Adipocyte (in vitro differentiated cells): ENCODE measurements at regions not wholly inside any gene's neighbourhood (a gene's known extent, or its start where the extent isn't known, plus 50 kb on each side); places are given as distances from the start of the nearest gene placed in this dataset.
"Not testable (repeated sequence)": the region's sequence is repeated elsewhere in the genome, so short reads cannot be mapped to it uniquely, and the experiment has no call there.

Experiments
- DNase-seq: peaks from one replicate; pipeline ENCODE4 v3.0.0-alpha.2; 2015; ENCODE audit warnings: low read depth
- H3K27me3 ChIP-seq: replicated peaks from 2 replicates; pipeline ENCODE4 v1.7.0; 2013; ENCODE audit warnings: mild to moderate bottlenecking, low read length, moderate library complexity; ENCODE audit not compliant: control insufficient read depth, insufficient read depth
- H3K36me3 ChIP-seq: 2 replicates; pipeline ENCODE4 v1.7.0; 2013; ENCODE audit warnings: low read length, mild to moderate bottlenecking, moderate library complexity; ENCODE audit not compliant: control insufficient read depth, insufficient read depth, severe bottlenecking
- H3K4me1 ChIP-seq: 2 replicates; pipeline ENCODE4 v1.7.0; 2013; ENCODE audit warnings: mild to moderate bottlenecking, low read length, moderate library complexity; ENCODE audit not compliant: control insufficient read depth, insufficient read depth
- H3K4me3 ChIP-seq: 2 replicates; pipeline ENCODE4 v1.7.0; 2013; ENCODE audit warnings: mild to moderate bottlenecking, low read length, moderate library complexity
- H3K9ac ChIP-seq: 2 replicates; pipeline ENCODE4 v1.7.0; 2013; ENCODE audit warnings: mild to moderate bottlenecking, low read length, moderate library complexity
- H3K9me3 ChIP-seq: 2 replicates; pipeline ENCODE4 v1.7.0; 2013; ENCODE audit warnings: mild to moderate bottlenecking, low read length, moderate library complexity; ENCODE audit not compliant: control insufficient read depth

DNA sequence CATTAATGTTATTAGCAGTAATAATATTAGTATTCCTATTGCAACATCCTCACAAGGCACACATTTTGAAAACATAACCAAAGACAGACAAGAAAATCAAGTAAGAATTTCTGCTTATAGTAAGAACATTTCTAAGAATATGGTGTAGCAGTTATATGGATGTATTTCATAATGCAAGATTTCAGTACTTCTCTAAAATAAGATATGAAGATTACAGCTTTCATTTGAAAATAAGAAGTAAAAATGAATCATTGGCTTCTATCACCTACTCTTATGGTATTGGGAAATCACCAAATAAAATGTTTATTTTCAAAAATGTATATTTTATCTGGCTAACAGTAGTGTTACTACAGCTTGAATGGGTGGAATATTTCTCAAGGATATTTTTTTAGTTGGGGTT, 103.8 kb upstream of the USP25 start:
- Histone ChIP-seq H3K4me3 (no peak overlapping the region), H3K36me3 (no peaks in the 10 kb centered on the region), H3K9ac (no peak overlapping the region), H3K4me1 (no peaks in the 10 kb centered on the region), H3K27me3 (no peaks in the 10 kb centered on the region), H3K9me3 (no peaks in the 10 kb centered on the region)
- no peak for DNase-seq

DNA sequence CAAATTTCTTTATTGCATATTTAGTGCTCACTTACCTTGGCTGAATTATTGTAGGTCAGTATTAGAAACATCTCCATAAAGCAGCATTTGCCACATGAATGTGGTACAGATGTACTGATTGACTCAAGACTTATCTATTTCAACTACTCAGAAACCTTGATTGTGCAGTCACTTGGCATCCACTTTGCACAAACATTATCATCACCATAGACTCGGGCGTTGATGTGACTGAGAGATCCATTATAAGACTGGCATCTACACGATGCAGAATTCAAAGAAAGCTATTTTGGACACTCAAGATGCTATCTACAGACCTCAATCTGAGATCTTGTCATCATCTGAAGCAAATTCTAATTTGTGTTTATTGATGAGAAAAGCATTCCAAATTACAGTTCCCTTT, 102.8 kb upstream of the USP25 start:
- no peaks in the 10 kb centered on the region for H3K36me3 ChIP-seq
- no peak overlapping the region for H3K4me3 ChIP-seq
- no peaks in the 10 kb centered on the region for H3K4me1 ChIP-seq
- no peak overlapping the region for H3K9ac ChIP-seq
- H3K27me3 ChIP-seq = no peaks in the 10 kb centered on the region
- no peaks in the 10 kb centered on the region for H3K9me3 ChIP-seq
- no peak for DNase-seq

DNA sequence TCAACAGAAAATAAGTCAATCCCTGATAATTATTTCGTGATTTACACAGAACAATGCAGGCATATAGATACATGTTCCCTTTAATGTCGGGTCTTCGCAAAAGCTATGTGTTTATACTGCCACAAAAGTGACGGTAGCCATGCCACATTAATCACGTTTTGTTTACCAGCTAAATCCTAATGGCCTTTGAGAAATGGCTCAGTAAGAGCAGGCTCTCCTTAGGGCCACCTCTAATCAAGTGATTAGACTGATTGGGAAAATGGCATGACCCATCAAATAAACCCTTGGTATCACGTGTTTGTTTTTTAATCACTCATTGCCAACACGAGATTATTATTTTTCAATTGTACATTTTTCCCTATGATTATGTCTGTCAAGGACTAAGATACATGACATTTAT, 102.0 kb upstream of the USP25 start:
- H3K9me3 ChIP-seq = no peaks in the 10 kb centered on the region
- H3K27me3 ChIP-seq = no peaks in the 10 kb centered on the region
- no peak overlapping the region for H3K4me3 ChIP-seq
- no peak overlapping the region for H3K9ac ChIP-seq
- H3K4me1 ChIP-seq = no peaks in the 10 kb centered on the region
- no peak for DNase-seq
- no peaks in the 10 kb centered on the region for H3K36me3 ChIP-seq

DNA sequence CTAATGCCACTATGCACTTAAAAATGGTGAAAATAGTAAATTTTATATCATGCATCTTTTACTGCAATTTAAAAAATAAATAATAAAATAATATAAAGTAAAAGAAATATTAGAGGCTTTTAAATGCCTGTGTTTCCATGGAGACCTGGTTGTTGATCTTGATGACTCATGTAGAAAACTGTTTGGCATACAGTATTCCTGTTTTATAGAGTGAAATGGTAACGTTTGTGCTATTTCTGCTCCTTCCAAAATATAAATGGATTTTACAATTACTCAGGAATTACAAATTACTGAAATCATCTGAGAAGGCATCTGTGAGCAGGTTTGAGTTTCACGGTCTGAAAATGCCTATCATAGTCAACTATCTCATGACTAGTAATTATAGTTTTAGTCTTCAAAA, 98.4 kb upstream of the USP25 start:
- Histone ChIP-seq H3K4me1 (no peaks in the 10 kb centered on the region), H3K4me3 (no peak overlapping the region), H3K9ac (no peak overlapping the region), H3K9me3 (no peaks in the 10 kb centered on the region), H3K27me3 (no peaks in the 10 kb centered on the region), H3K36me3 (no peaks in the 10 kb centered on the region)
- DNase-seq = peak; percentile 68

DNA sequence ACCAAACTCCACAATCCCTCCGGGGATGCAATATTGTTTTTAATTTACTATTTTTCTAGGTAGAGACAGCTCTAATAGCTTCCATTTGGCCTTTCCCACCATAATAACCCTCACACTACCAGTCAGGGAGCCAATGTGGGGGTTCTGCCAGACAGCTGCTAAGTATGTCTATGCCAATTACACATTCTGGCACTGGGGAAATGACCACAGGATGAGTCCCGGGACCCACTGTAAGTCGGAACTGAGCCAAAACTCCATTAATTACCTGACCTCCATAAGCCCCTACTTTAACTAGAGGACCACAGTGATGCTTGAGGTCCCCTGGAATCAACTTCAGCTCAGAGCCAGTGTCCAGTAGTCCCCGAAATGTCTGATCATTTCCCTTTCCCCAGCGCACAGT, 95.2 kb upstream of the USP25 start:
- DNase-seq, H3K9me3 ChIP-seq, H3K36me3 ChIP-seq, H3K4me3 ChIP-seq, H3K4me1 ChIP-seq, H3K9ac ChIP-seq, H3K27me3 ChIP-seq: not testable (repeated sequence)

DNA sequence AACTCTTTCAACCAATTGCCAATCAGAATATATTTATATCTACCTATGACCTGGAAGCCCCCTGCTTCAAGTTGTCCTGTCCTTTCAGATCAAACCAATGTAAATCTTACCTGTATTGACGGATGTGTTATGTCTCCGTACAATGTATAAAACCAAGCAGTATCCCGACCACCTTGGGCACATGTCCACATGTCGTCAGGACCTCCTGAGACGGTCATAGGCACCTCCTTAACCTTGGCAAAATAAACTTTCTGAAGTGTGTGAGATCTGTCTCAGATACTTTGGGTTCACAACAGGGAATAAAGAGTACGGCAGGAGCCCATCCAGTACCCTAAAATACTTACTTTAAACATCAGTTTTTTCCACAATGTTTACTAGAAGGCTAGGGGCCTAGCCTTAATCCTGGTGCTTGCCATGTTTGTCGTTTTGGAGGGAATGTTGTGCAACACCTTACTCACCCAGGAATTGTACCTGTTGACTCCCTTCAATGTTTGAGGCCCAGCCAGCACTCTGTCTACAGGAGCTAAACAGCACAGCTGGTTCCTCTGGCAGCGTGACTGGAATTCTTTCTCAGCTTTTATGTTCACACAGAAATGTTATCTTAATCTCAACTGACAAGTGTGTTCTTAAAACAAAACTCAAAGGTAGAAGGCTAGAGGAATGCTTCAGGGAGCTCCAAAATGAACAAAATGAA, 90.8 kb upstream of the USP25 start:
- H3K9ac ChIP-seq = no peak overlapping the region
- no peaks in the 10 kb centered on the region for H3K9me3 ChIP-seq
- H3K4me3 ChIP-seq = no peak overlapping the region
- DNase-seq = peak; percentile 45
- H3K27me3 ChIP-seq = no peaks in the 10 kb centered on the region
- no peaks in the 10 kb centered on the region for H3K36me3 ChIP-seq
- peaks cover 11% of the 10 kb centered on the region for H3K4me1 ChIP-seq

DNA sequence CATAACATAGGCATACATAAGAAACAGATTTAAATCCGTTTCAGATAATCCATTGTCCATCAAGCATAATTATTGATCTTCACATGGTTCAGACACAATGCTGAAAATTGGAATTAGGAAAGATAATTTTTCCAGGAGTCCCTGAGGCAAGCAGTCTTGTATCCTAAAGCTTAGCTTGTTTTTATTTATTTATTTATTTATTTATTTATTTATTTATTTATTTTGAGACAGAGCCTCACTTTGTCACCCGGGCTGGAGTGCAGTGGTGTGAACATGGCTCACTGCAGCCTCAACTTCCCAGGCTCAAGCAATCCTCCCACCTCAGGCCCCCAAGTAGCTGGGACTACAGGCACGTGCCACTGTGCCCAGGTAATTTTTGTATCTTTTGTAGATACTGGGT, 89.7 kb upstream of the USP25 start:
- peaks cover 11% of the 10 kb centered on the region for H3K4me1 ChIP-seq
- H3K9ac ChIP-seq, H3K4me3 ChIP-seq, H3K36me3 ChIP-seq, DNase-seq, H3K27me3 ChIP-seq, H3K9me3 ChIP-seq: not testable (repeated sequence)

DNA sequence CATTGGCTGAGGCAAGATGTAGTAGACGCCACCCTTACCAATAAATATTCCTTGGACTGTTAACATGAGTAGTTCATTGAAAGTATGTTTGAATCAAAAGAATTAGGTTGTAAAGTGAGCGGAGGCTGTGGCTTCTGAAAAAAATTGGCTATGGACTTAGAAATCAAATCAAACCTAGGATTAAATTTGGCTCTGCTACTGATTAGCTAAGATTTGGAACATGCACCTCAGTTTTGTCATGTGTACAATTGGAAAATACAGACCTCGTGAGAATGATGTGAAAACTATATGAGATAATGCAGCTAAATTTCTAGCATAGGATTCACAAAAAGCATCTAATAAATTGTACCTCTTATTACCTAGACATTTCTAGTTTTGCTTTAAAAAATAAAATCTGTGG, 85.3 kb upstream of the USP25 start:
- no peak overlapping the region for H3K4me3 ChIP-seq
- no peak for DNase-seq
- H3K9ac ChIP-seq = no peak overlapping the region
- H3K9me3 ChIP-seq = no peaks in the 10 kb centered on the region
- H3K36me3 ChIP-seq = no peaks in the 10 kb centered on the region
- no peaks in the 10 kb centered on the region for H3K27me3 ChIP-seq
- H3K4me1 ChIP-seq = peaks cover 11% of the 10 kb centered on the region

DNA sequence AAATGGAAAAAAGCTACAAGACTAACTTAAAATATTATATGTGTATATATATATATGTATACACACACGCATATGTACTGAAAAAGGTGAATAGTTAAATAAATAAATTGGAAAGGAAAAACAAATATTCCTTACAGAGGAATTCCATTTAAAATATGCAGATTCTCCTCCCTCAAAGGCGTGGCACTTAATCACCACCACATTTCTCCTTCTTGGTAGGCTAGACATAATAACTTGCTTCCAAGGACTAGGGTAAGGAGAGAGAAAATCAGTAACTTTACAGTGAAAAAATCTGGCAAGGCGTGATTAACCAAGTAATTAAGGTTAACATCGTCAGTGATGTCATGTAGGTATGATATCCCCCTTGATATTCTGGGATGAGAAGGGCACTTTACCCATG, 84.0 kb upstream of the USP25 start:
- H3K9me3 ChIP-seq = no peaks in the 10 kb centered on the region
- no peak overlapping the region for H3K4me3 ChIP-seq
- DNase-seq = peak; percentile 8
- H3K4me1 ChIP-seq = peaks cover 11% of the 10 kb centered on the region
- H3K27me3 ChIP-seq = no peaks in the 10 kb centered on the region
- no peak overlapping the region for H3K9ac ChIP-seq
- H3K36me3 ChIP-seq = no peaks in the 10 kb centered on the region

DNA sequence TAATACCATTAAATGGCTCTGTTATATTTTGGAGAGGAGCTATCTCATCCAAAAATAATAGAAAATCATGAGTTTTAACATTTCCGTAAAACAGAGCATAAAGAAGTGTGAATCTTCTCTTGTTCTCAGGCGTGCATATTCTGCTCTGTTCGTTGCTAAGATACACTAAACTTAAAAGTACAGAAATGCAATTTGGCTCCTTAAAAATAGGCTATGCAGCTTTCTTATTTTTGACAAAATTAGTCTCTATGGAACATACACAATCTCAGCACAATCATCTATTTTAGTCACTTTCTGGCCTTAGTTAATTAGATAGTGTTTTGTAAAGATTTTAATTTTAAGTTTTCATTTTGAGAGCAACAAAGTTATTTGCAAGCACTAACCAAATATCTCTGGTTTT, 79.0 kb upstream of the USP25 start:
- Histone ChIP-seq H3K27me3 (no peaks in the 10 kb centered on the region), H3K36me3 (no peaks in the 10 kb centered on the region), H3K9me3 (no peaks in the 10 kb centered on the region), H3K4me3 (no peak overlapping the region), H3K4me1 (no peaks in the 10 kb centered on the region), H3K9ac (no peak overlapping the region)
- no peak for DNase-seq

DNA sequence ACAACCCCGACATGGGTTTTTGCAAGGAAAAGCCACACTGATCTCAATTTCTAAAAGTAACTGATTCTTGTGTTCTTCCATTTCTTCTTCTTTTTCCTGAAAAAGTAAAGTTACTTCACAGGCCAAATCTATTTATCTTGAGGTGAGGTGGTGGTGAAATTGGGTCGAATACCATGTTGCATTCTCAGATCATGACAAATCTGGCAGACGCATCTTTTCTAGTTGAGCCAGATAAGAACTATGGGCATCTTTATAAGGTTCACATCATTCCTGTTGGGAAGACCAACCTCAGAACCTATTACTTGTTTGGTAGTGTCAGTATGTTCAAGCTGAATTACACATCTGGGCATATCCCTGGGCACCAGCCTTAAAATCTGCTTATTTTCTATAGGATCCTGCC, 78.6 kb upstream of the USP25 start:
- Histone ChIP-seq H3K9me3 (no peaks in the 10 kb centered on the region), H3K9ac (no peak overlapping the region), H3K36me3 (no peaks in the 10 kb centered on the region), H3K4me3 (no peak overlapping the region), H3K4me1 (no peaks in the 10 kb centered on the region), H3K27me3 (no peaks in the 10 kb centered on the region)
- no peak for DNase-seq

DNA sequence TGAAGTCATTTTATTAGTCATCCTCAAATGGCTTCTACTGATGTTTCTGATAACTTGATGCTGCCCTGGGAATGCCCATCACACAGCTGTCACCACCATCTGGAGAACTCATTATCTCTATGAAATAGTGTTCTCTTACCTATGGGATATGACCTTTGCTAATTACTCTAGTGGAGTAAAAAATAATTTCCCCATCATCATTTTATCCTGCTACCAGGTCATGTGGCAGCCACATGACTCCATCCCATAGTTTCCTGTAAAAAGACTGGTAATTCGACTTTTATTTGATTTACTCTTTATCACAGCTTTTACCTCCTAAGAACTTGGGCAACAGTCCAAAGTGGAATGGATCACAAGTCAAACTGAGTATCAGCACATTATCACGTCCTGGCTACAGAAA, 76.1 kb upstream of the USP25 start:
- Histone ChIP-seq H3K27me3 (no peaks in the 10 kb centered on the region), H3K4me3 (no peak overlapping the region), H3K36me3 (no peaks in the 10 kb centered on the region), H3K9me3 (no peaks in the 10 kb centered on the region), H3K9ac (no peak overlapping the region), H3K4me1 (no peaks in the 10 kb centered on the region)
- DNase-seq = no peak
